WERI-Rb-1 (cell line): ENCODE measurements at regions not wholly inside any gene's neighbourhood (a gene's known extent, or its start where the extent isn't known, plus 50 kb on each side); places are given as distances from the start of the nearest gene placed in this dataset.
"Not testable (repeated sequence)": the region's sequence is repeated elsewhere in the genome, so short reads cannot be mapped to it uniquely, and the experiment has no call there.

Experiments used
- DNase-seq: peaks from one replicate; pipeline ENCODE4 v3.0.0-alpha.2; 2020
- H3K27ac ChIP-seq: fragments of 250-450 bp; sonication (Bioruptor Pico); 2 replicates; pipeline ENCODE4 v1.5.1; 2020; ENCODE audit warnings: mild to moderate bottlenecking, moderate library complexity
- H3K27me3 ChIP-seq: fragments of 250-450 bp; sonication (Bioruptor Pico); 2 replicates; pipeline ENCODE4 v1.5.1; 2021; ENCODE audit warnings: mild to moderate bottlenecking, low read depth, moderate library complexity; ENCODE audit not compliant: insufficient read depth, severe bottlenecking
- H3K36me3 ChIP-seq: fragments of 250-450 bp; sonication (Bioruptor Pico); 2 replicates; pipeline ENCODE4 v1.5.1; 2020; ENCODE audit warnings: mild to moderate bottlenecking, moderate library complexity
- H3K4me3 ChIP-seq: 2 replicates; pipeline ENCODE4 v1.5.1; 2011; ENCODE audit warnings: low read depth, mild to moderate bottlenecking, control low read depth, low read length
- H3K9me3 ChIP-seq: fragments of 250-450 bp; sonication (Bioruptor Pico); 2 replicates; pipeline ENCODE4 v1.5.1; 2021; ENCODE audit warnings: mild to moderate bottlenecking, moderate library complexity; ENCODE audit not compliant: severe bottlenecking
- TF ChIP-seq, protein P1 (sequence below): IDR thresholded peaks from 2 replicates; pipeline ENCODE4 v1.5.1; 2011; ENCODE audit warnings: low read depth, mild to moderate bottlenecking, control low read depth, inconsistent platforms, low read length

DNA sequence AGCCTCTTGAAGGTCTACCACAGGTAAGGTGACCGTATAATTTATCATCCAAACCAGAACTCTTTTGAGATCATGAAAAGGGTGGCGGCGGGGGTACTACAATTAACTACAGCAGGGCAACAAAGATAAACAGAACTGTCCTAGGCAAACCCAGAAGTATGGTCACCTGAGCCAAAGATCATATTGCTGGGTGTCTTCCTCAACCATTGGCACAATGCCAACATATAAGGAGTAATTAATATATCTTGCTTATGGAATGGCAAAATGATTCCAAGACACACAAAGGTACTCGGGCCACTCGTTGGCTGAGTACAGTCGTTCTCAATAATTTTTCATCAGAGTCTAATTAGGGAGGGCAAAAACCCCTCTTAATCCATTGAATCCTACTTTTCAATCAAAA lies 273.3 kb downstream of the QDPR start:
- Histone ChIP-seq H3K36me3 (no peaks in the 10 kb centered on the region), H3K4me3 (no peak overlapping the region), H3K27me3 (peaks cover 2% of the 10 kb centered on the region), H3K27ac (no peak overlapping the region), H3K9me3 (no peaks in the 10 kb centered on the region)
- DNase-seq, result no peak
- TF ChIP-seq, protein P1, sequence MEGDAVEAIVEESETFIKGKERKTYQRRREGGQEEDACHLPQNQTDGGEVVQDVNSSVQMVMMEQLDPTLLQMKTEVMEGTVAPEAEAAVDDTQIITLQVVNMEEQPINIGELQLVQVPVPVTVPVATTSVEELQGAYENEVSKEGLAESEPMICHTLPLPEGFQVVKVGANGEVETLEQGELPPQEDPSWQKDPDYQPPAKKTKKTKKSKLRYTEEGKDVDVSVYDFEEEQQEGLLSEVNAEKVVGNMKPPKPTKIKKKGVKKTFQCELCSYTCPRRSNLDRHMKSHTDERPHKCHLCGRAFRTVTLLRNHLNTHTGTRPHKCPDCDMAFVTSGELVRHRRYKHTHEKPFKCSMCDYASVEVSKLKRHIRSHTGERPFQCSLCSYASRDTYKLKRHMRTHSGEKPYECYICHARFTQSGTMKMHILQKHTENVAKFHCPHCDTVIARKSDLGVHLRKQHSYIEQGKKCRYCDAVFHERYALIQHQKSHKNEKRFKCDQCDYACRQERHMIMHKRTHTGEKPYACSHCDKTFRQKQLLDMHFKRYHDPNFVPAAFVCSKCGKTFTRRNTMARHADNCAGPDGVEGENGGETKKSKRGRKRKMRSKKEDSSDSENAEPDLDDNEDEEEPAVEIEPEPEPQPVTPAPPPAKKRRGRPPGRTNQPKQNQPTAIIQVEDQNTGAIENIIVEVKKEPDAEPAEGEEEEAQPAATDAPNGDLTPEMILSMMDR, result no peak

- Histone ChIP-seq H3K27me3 (peaks cover 9% of the 10 kb centered on the region), H3K9me3 (no peaks in the 10 kb centered on the region), H3K4me3 (no peak overlapping the region), H3K36me3 (no peaks in the 10 kb centered on the region), H3K27ac (no peak overlapping the region)
- TF ChIP-seq, protein P1, result no peak
- no peak for DNase-seq
Measured at GRCh38 chr4:17236686-17237085, 275.2 kb downstream of the QDPR start.

DNA sequence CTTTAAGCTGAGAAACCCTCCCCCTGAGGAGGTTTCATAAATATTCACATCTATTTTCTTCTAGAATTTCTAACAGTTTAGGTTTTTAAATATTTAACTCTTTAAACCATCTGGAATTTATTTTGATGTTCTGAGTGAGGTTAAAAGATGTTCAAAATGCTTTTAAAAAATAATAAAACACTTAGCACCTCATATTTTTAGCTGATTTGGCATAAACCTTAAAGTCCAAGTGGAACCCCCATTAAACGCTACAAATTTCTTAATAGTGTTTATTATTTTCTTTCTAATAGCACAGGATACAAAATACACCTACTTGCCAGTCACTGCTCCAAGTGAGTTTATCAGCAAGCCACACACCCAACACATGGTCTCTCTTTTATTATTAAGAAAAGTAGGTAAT lies 277.2 kb downstream of the QDPR start:
- no peak for DNase-seq
- Histone ChIP-seq H3K36me3 (no peaks in the 10 kb centered on the region), H3K27ac (no peak overlapping the region), H3K9me3 (no peaks in the 10 kb centered on the region), H3K27me3 (peaks cover 12% of the 10 kb centered on the region), H3K4me3 (no peak overlapping the region)
- TF ChIP-seq, protein P1, result no peak

- H3K27me3 ChIP-seq, result peaks cover 9% of the 10 kb centered on the region
- DNase-seq, result no peak
- H3K27ac ChIP-seq, result no peak overlapping the region
- H3K4me3 ChIP-seq, result no peak overlapping the region
- H3K9me3 ChIP-seq, result no peaks in the 10 kb centered on the region
- TF ChIP-seq, protein P1, result no peak
- no peaks in the 10 kb centered on the region for H3K36me3 ChIP-seq
Measured at GRCh38 chr4:17232566-17233253, 279.2 kb downstream of the QDPR start.

- DNase-seq, H3K36me3 ChIP-seq, H3K4me3 ChIP-seq, H3K27ac ChIP-seq, H3K9me3 ChIP-seq, H3K27me3 ChIP-seq: not testable (repeated sequence)
Measured at GRCh38 chr4:17231880-17232475, 279.9 kb downstream of the QDPR start.

GRCh38 chr4:17230727-17231126 lies 281.2 kb downstream of the QDPR start:
- Histone ChIP-seq H3K36me3 (no peaks in the 10 kb centered on the region), H3K27ac (no peak overlapping the region), H3K9me3 (no peaks in the 10 kb centered on the region), H3K27me3 (peaks cover 9% of the 10 kb centered on the region), H3K4me3 (no peak overlapping the region)
- DNase-seq, result no peak
- TF ChIP-seq, protein P1, result no peak
